NT2/D1 (cell line): ENCODE measurements at regions not wholly inside any gene's neighbourhood (a gene's known extent, or its start where the extent isn't known, plus 50 kb on each side); places are given as distances from the start of the nearest gene placed in this dataset.

Experiments used
- SUZ12 ChIP-seq: IDR thresholded peaks from 2 replicates; pipeline ENCODE4 v1.6.1; 2011; ENCODE audit not compliant: insufficient read length, insufficient read depth; ENCODE audit errors: extremely low read depth
- YY1 ChIP-seq: IDR thresholded peaks from 2 replicates; pipeline ENCODE4 v1.6.1; 2011; ENCODE audit not compliant: insufficient read length, insufficient read depth
- ZNF274 ChIP-seq: IDR thresholded peaks from 2 replicates; pipeline ENCODE4 v1.6.1; 2011; ENCODE audit warnings: mild to moderate bottlenecking, low read depth, low read length

- TF ChIP-seq YY1 (no peak), SUZ12 (no peak), ZNF274 (no peak)
Observed at GRCh38 chr4:60683357-60683756, 516.8 kb upstream of the ADGRL3 start.
